ENCODE measurements at regions not wholly inside any gene's neighbourhood (a gene's known extent, or its start where the extent isn't known, plus 50 kb on each side); places are given as distances from the start of the nearest gene placed in this dataset.

- no peak for TF ChIP-seq XRCC5 (IDR thresholded peaks at IDR 0.05; ENCODE audit: low read depth, low read length)
These were observed 351.6 kb downstream of the SEC23A start (continued) for GRCh38 chr14:38751459-38751858.

GRCh38 chr14:38749936-38750335 is 353.1 kb downstream of the SEC23A start:
- BruUV-seq (replicated peaks) = no TSS peak
- no peak overlapping the region for H3K4me2 ChIP-seq (ENCODE audit: insufficient read depth, low read length)
- ATAC-seq = no peak

More at GRCh38 chr14:38749936-38750335, 353.1 kb downstream of the SEC23A start:
- no peaks in the 10 kb centered on the region for H4K20me1 ChIP-seq (replicated peaks; ENCODE audit: control insufficient read depth, insufficient read depth, low read length)
- POLR2A ChIA-PET = interaction anchor here (0.6 kb wide), 1 partner anchor 15 kb away, joined by 3 read pairs; no protein-coding TSS in a partner anchor
- H3K27me3 ChIP-seq (ENCODE audit: control insufficient read depth in 2 of 2, insufficient read depth in 2 of 2, low read length in 2 of 2) = no peaks in the 10 kb centered on the region
- CTCF ChIA-PET (ENCODE audit: low intra/inter-chr PET ratio) = no interaction called here
- FAIRE-seq (no peak), DNase-seq (ENCODE audit: extremely low read depth in 1 of 4, low spot score in 3 of 4) (no peak)
- 0% methylated on average over 3 of the region's 3 CpGs for WGBS (ENCODE audit: insufficient coverage, low coverage, missing lambda C conversion rate)
- intact Hi-C loops (cut with micrococcal nuclease) = no loop called here
- no peak for TF ChIP-seq HNRNPLL (IDR thresholded peaks at IDR 0.05; ENCODE audit: low read depth, low read length, poor library complexity, severe bottlenecking)
- TF ChIP-seq MEF2D (tag; conservative IDR thresholded peaks at IDR 0.05; ENCODE audit: low read depth) = no peak
- no peak for TF ChIP-seq HIVEP1 (CRISPR knock-in tag; IDR thresholded peaks at IDR 0.05)
- TF ChIP-seq ZNF586 (CRISPR knock-in tag; conservative IDR thresholded peaks at IDR 0.05) = no peak
- TF ChIP-seq ELK3 (CRISPR knock-in tag; IDR thresholded peaks at IDR 0.05) = no peak
- no peak overlapping the region for H2AFZ ChIP-seq (ENCODE audit: low read depth, low read length)
- no peaks in the 10 kb centered on the region for H3K36me3 ChIP-seq (ENCODE audit: control insufficient read depth, insufficient read depth, low read length)
- no peaks in the 10 kb centered on the region for H3K9me3 ChIP-seq (replicated peaks; ENCODE audit: control insufficient read depth, insufficient read depth, low read depth, low read length)
- in situ Hi-C loops (cut with MboI) = no loop called here
- H3K4me3 ChIP-seq = no peak overlapping the region
- H3K4me1 ChIP-seq (replicated peaks in 1 of 2; ENCODE audit: control insufficient read depth in 2 of 2, insufficient read depth in 2 of 2, low read length in 2 of 2) = no peaks in the 10 kb centered on the region
- H3K9me1 ChIP-seq (ENCODE audit: control insufficient read depth, insufficient read depth, low read length) = no peaks in the 10 kb centered on the region
- no peaks in the 10 kb centered on the region for H3K79me2 ChIP-seq (ENCODE audit: control insufficient read depth, insufficient read depth, low read length)
- no peak overlapping the region for H3K27ac ChIP-seq (ENCODE audit: extremely low read depth, low read depth, low read length)
- H3K9ac ChIP-seq (ENCODE audit: insufficient read depth in 1 of 2, low read depth in 2 of 2, low read length in 2 of 2) = no peak overlapping the region
